HEK293 (cell line): ENCODE measurements at regions not wholly inside any gene's neighbourhood (a gene's known extent, or its start where the extent isn't known, plus 50 kb on each side); places are given as distances from the start of the nearest gene placed in this dataset.
A peak's percentile ranks its signal among the peaks of the same experiment; 100 is the strongest.

Experiments used
- CTCF ChIA-PET: fragments of 350-600 bp; formaldehyde crosslinking; extraction: SDS; loops from one replicate; lab custom pipeline; 2021; ENCODE audit warnings: antibody characterized with exemption; lab: Yijun Ruan, JAX
- POLR2A ChIA-PET: fragments of 300-600 bp; formaldehyde crosslinking; extraction: SDS; loops from one replicate; lab custom pipeline; 2020; ENCODE audit warnings: antibody characterized with exemption, inconsistent platforms; lab: Yijun Ruan, JAX
- H3K27ac ChIP-seq: fragments of 200-500 bp; sonication (Bioruptor generic); 2 replicates; pipeline ENCODE4 v1.5.1; 2014; ENCODE audit warnings: low read depth, low read length, control low read depth, inconsistent platforms; ENCODE audit errors: extremely low read depth
- H3K36me3 ChIP-seq, 2 experiments: fragments of 200-500 bp in 1 of 2; sonication (Bioruptor generic) in 1 of 2; 1 replicate in 1 of 2; 2 replicates in 1 of 2; pipeline ENCODE4 v1.5.1; 2014 to 2017; ENCODE audit warnings: inconsistent platforms in 2 of 2, low read length in 2 of 2; ENCODE audit not compliant: control insufficient read depth in 2 of 2, insufficient read depth in 1 of 2
- H3K4me1 ChIP-seq: fragments of 200-500 bp; sonication (Bioruptor generic); 2 replicates; pipeline ENCODE4 v1.5.1; 2014; ENCODE audit warnings: mild to moderate bottlenecking, low read length, inconsistent platforms; ENCODE audit not compliant: control insufficient read depth, insufficient read depth
- H3K4me3 ChIP-seq: 2 replicates; pipeline ENCODE4 v1.5.1; 2011; ENCODE audit warnings: low read depth, mild to moderate bottlenecking, control low read depth, low read length, moderate library complexity
- H3K9me3 ChIP-seq: fragments of 200-500 bp; sonication (Bioruptor generic); 2 replicates; pipeline ENCODE4 v1.5.1; 2014; ENCODE audit warnings: low read depth, low read length, inconsistent platforms; ENCODE audit not compliant: control insufficient read depth, insufficient read depth
- GFI1B ChIP-seq: fragments of 450-650 bp; formaldehyde crosslinking; IDR thresholded peaks from 2 replicates; pipeline ENCODE4 v1.5.1; 2016; ENCODE audit warnings: missing biosample characterization, missing genetic modification characterization
- HOXC10 ChIP-seq: sonication (generic); formaldehyde crosslinking; IDR thresholded peaks from 2 replicates; pipeline ENCODE4 v1.8.1; 2023; ENCODE audit warnings: mild to moderate bottlenecking, missing genetic modification reagents
- KLF1 ChIP-seq: fragments of 450-650 bp; formaldehyde crosslinking; IDR thresholded peaks from 2 replicates; pipeline ENCODE4 v1.5.1; 2016; ENCODE audit warnings: missing biosample characterization, missing genetic modification characterization
- KLF9 ChIP-seq: fragments of 450-650 bp; formaldehyde crosslinking; IDR thresholded peaks from 2 replicates; pipeline ENCODE4 v1.5.1; 2016; ENCODE audit warnings: missing biosample characterization, missing genetic modification characterization, low read depth
- MEIS1 ChIP-seq: sonication (generic); formaldehyde crosslinking; IDR thresholded peaks from 2 replicates; pipeline ENCODE4 v1.8.1; 2022; ENCODE audit warnings: missing genetic modification reagents, mild to moderate bottlenecking, borderline replicate concordance
- OSR2 ChIP-seq: fragments of 450-650 bp; formaldehyde crosslinking; IDR thresholded peaks from 2 replicates; pipeline ENCODE4 v1.5.1; 2016; ENCODE audit warnings: missing biosample characterization, missing genetic modification characterization
- WT1 ChIP-seq: fragments of 450-650 bp; formaldehyde crosslinking; IDR thresholded peaks from 2 replicates; pipeline ENCODE4 v1.5.1; 2016; ENCODE audit warnings: missing biosample characterization, missing genetic modification characterization
- YY2 ChIP-seq: fragments of 450-650 bp; formaldehyde crosslinking; IDR thresholded peaks from 2 replicates; pipeline ENCODE4 v1.5.1; 2016; ENCODE audit warnings: missing biosample characterization, missing genetic modification characterization
- ZBTB1 ChIP-seq: fragments of 450-650 bp; formaldehyde crosslinking; IDR thresholded peaks from 2 replicates; pipeline ENCODE4 v1.5.1; 2016; ENCODE audit warnings: missing biosample characterization, missing genetic modification characterization
- ZBTB10 ChIP-seq: fragments of 450-650 bp; formaldehyde crosslinking; IDR thresholded peaks from 2 replicates; pipeline ENCODE4 v1.5.1; 2016; ENCODE audit warnings: missing biosample characterization, missing genetic modification characterization
- ZFP37 ChIP-seq: fragments of 450-650 bp; formaldehyde crosslinking; IDR thresholded peaks from 2 replicates; pipeline ENCODE4 v1.5.1; 2016; ENCODE audit warnings: missing biosample characterization, missing genetic modification characterization
- ZNF146 ChIP-seq: fragments of 450-650 bp; formaldehyde crosslinking; IDR thresholded peaks from 2 replicates; pipeline ENCODE4 v1.5.1; 2016; ENCODE audit warnings: missing biosample characterization, missing genetic modification characterization
- ZNF426 ChIP-seq: fragments of 450-650 bp; formaldehyde crosslinking; IDR thresholded peaks from 2 replicates; pipeline ENCODE4 v1.5.1; 2017; ENCODE audit warnings: missing biosample characterization, missing genetic modification characterization, mild to moderate bottlenecking, inconsistent platforms, moderate library complexity
- ZNF433 ChIP-seq: fragments of 450-650 bp; formaldehyde crosslinking; IDR thresholded peaks from 2 replicates; pipeline ENCODE4 v1.5.1; 2016; ENCODE audit warnings: missing biosample characterization, missing genetic modification characterization, low read depth
- ZNF518A ChIP-seq: fragments of 450-650 bp; formaldehyde crosslinking; conservative IDR thresholded peaks from 2 replicates; pipeline ENCODE4 v1.5.1; 2016; ENCODE audit warnings: low read depth, missing biosample characterization, missing genetic modification characterization
- ZNF600 ChIP-seq: fragments of 450-650 bp; formaldehyde crosslinking; IDR thresholded peaks from 2 replicates; pipeline ENCODE4 v1.5.1; 2016; ENCODE audit warnings: missing biosample characterization, missing genetic modification characterization
- ZNF621 ChIP-seq: fragments of 450-650 bp; formaldehyde crosslinking; IDR thresholded peaks from 2 replicates; pipeline ENCODE4 v1.5.1; 2017; ENCODE audit warnings: missing biosample characterization, missing genetic modification characterization
- ZNF747 ChIP-seq: fragments of 450-650 bp; formaldehyde crosslinking; IDR thresholded peaks from 2 replicates; pipeline ENCODE4 v1.5.1; 2016; ENCODE audit warnings: missing biosample characterization, missing genetic modification characterization
- ZNF830 ChIP-seq: fragments of 450-650 bp; IDR thresholded peaks from 2 replicates; pipeline ENCODE4 v1.5.0; 2018; ENCODE audit warnings: missing biosample characterization, missing genetic modification characterization, low read depth, mild to moderate bottlenecking, moderate library complexity
- TF ChIP-seq, protein P1 (sequence below): fragments of 450-650 bp; formaldehyde crosslinking; IDR thresholded peaks from 2 replicates; pipeline ENCODE4 v1.5.1; 2017; ENCODE audit warnings: missing biosample characterization, missing genetic modification characterization
- TF ChIP-seq, protein P2 (sequence below): fragments of 450-650 bp; formaldehyde crosslinking; IDR thresholded peaks from 2 replicates; pipeline ENCODE4 v1.5.1; 2016; ENCODE audit warnings: missing biosample characterization, missing genetic modification characterization, low read depth

DNA sequence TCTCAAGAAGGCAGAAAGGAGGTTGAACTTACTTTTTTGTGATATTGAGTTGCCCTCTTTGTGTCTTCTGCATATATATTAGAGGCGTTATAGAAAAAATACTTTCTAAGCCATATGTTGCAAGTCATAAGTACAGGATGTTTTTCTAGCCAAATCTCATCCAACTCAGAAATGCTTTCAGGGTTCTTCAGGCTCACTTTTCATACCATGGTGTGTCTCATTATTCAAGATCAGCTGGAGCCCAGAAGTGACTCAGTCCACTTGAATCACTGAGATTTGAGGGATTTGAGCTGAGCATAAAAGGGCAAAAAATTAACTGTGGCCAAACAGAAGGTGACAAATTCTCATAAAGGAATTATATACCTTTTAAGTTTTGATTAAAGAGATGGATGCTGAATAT, 157.3 kb downstream of the WNT5A start:
- TF ChIP-seq GFI1B (peak; percentile 83), ZNF426 (tag by site-specific recombination) (no peak), ZFP37 (tag by site-specific recombination) (no peak)
- ChIA-PET CTCF (interaction anchor here (0.6 to 0.7 kb wide), 2 partner anchors 409 to 989 kb away, joined by 3 to 5 read pairs; no protein-coding TSS in a partner anchor), POLR2A (no interaction called here)
- Histone ChIP-seq H3K4me3 (no peak overlapping the region), H3K4me1 (no peaks in the 10 kb centered on the region), H3K27ac (no peak overlapping the region), H3K36me3 (no peaks in the 10 kb centered on the region), H3K9me3 (no peaks in the 10 kb centered on the region)

GRCh38 chr3:55327131-55327920, 159.8 kb downstream of the WNT5A start:
- Histone ChIP-seq H3K4me1 (no peaks in the 10 kb centered on the region), H3K9me3 (no peaks in the 10 kb centered on the region), H3K36me3 (no peaks in the 10 kb centered on the region), H3K27ac (no peak overlapping the region), H3K4me3 (no peak overlapping the region)
- ChIA-PET CTCF (no interaction called here), POLR2A (no interaction called here)
- TF ChIP-seq HOXC10 (CRISPR knock-in tag) (no peak), YY2 (tag by site-specific recombination) (no peak), ZNF747 (tag by site-specific recombination) (no peak), ZNF146 (tag by site-specific recombination) (no peak), ZBTB10 (tag by site-specific recombination) (no peak), ZNF621 (tag by site-specific recombination) (no peak), WT1 (tag by site-specific recombination) (no peak), MEIS1 (CRISPR knock-in tag) (no peak), ZNF830 (tag by site-specific recombination) (no peak), ZBTB1 (no peak), ZNF600 (no peak), KLF1 (no peak), OSR2 (no peak), KLF9 (tag by site-specific recombination) (no peak), ZNF433 (tag by site-specific recombination) (no peak), ZNF518A (no peak)
- TF ChIP-seq, protein P1, sequence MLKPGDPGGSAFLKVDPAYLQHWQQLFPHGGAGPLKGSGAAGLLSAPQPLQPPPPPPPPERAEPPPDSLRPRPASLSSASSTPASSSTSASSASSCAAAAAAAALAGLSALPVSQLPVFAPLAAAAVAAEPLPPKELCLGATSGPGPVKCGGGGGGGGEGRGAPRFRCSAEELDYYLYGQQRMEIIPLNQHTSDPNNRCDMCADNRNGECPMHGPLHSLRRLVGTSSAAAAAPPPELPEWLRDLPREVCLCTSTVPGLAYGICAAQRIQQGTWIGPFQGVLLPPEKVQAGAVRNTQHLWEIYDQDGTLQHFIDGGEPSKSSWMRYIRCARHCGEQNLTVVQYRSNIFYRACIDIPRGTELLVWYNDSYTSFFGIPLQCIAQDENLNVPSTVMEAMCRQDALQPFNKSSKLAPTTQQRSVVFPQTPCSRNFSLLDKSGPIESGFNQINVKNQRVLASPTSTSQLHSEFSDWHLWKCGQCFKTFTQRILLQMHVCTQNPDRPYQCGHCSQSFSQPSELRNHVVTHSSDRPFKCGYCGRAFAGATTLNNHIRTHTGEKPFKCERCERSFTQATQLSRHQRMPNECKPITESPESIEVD (tag by site-specific recombination) = no peak
- TF ChIP-seq, protein P2, sequence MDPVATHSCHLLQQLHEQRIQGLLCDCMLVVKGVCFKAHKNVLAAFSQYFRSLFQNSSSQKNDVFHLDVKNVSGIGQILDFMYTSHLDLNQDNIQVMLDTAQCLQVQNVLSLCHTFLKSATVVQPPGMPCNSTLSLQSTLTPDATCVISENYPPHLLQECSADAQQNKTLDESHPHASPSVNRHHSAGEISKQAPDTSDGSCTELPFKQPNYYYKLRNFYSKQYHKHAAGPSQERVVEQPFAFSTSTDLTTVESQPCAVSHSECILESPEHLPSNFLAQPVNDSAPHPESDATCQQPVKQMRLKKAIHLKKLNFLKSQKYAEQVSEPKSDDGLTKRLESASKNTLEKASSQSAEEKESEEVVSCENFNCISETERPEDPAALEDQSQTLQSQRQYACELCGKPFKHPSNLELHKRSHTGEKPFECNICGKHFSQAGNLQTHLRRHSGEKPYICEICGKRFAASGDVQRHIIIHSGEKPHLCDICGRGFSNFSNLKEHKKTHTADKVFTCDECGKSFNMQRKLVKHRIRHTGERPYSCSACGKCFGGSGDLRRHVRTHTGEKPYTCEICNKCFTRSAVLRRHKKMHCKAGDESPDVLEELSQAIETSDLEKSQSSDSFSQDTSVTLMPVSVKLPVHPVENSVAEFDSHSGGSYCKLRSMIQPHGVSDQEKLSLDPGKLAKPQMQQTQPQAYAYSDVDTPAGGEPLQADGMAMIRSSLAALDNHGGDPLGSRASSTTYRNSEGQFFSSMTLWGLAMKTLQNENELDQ (tag by site-specific recombination) = no peak
